Retinal pigment epithelial cell (primary cell): ENCODE measurements at regions not wholly inside any gene's neighbourhood (a gene's known extent, or its start where the extent isn't known, plus 50 kb on each side); places are given as distances from the start of the nearest gene placed in this dataset.

ENCODE experiments used
- DNase-seq: peaks from one replicate; pipeline ENCODE4 v3.0.0-alpha.2; 2010; ENCODE audit warnings: low read depth
- H3K4me3 ChIP-seq: 2 replicates; pipeline ENCODE4 v1.5.1; 2011; ENCODE audit warnings: mild to moderate bottlenecking, low read length, control low read depth, moderate library complexity
- CTCF ChIP-seq: conservative IDR thresholded peaks from 2 replicates; pipeline ENCODE4 v1.5.1; 2011; ENCODE audit warnings: low read depth, low read length, control low read depth, inconsistent platforms

- H3K4me3 ChIP-seq: no peak overlapping the region
- no peak for DNase-seq
- no peak for TF ChIP-seq CTCF
Observed at GRCh38 chr2:53476834-53477233, 290.8 kb upstream of the CHAC2 start.

GRCh38 chr2:53475766-53476165 is 291.8 kb upstream of the CHAC2 start:
- no peak overlapping the region for H3K4me3 ChIP-seq
- TF ChIP-seq CTCF: no peak
- no peak for DNase-seq

GRCh38 chr2:53475321-53475720 is 292.3 kb upstream of the CHAC2 start:
- TF ChIP-seq CTCF: no peak
- DNase-seq: no peak

GRCh38 chr2:53474914-53475313 is 292.7 kb upstream of the CHAC2 start:
- no peak for DNase-seq
- no peak for TF ChIP-seq CTCF
- H3K4me3 ChIP-seq: no peak overlapping the region

More at GRCh38 chr2:53475321-53475720, 292.3 kb upstream of the CHAC2 start:
- H3K4me3 ChIP-seq: no peak overlapping the region

GRCh38 chr2:53473775-53474311 is 293.8 kb upstream of the CHAC2 start:
- H3K4me3 ChIP-seq: no peak overlapping the region
- no peak for TF ChIP-seq CTCF
- no peak for DNase-seq

- peak; percentile 51 for TF ChIP-seq CTCF
- DNase-seq: no peak
- H3K4me3 ChIP-seq: no peak overlapping the region
Observed at GRCh38 chr2:53473236-53473635, 294.4 kb upstream of the CHAC2 start.

GRCh38 chr2:53467467-53468180 is 300.0 kb upstream of the CHAC2 start:
- no peak for TF ChIP-seq CTCF
- H3K4me3 ChIP-seq: no peak overlapping the region
- no peak for DNase-seq
